ENCODE measurements at regions not wholly inside any gene's neighbourhood (a gene's known extent, or its start where the extent isn't known, plus 50 kb on each side); places are given as distances from the start of the nearest gene placed in this dataset.
"Not testable (repeated sequence)": the region's sequence is repeated elsewhere in the genome, so short reads cannot be mapped to it uniquely, and the experiment has no call there.

DNA sequence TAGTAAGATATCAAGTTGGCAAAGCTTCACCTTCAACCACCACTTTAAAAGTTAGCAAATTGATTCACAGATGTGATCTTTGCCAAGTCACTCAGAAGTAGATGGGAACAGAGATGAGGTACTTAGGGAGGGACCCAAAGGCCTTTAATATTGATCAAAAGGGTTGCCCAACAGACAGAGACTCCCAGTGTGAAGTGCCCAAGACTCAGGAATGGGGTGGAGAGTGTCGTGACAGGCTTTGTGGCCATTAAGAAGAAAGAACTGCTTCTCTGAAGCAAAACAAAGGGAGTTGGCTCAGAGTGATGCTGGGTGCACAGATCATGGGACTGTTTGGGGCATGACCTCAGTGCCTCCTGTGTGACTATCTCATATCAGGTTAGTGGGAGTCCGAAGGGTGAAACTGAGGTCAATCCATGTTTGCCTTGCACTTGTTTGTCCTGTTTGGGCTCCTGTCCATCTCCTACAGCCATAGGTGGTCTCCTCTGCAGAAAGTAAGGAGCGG lies 132.3 kb downstream of the APIP start:
- no peak for ATAC-seq (ENCODE audit: low read depth)
- Histone ChIP-seq H4K5ac (ENCODE audit: low read depth, low read length) (no peak overlapping the region), H2AK5ac (ENCODE audit: low read depth, low read length) (no peak overlapping the region), H3K4me1 (ENCODE audit: control insufficient read depth, insufficient read depth, low read length) (peaks cover 4% of the 10 kb centered on the region; the same call in 1 of the 2 replicates), H4K20me1 (ENCODE audit: insufficient read depth, low read length) (no peaks in the 10 kb centered on the region), H3K4me3 (ENCODE audit: insufficient read depth, low read depth, low read length) (no peak overlapping the region), H2BK120ac (ENCODE audit: low read depth, low read length) (peak overlapping the region; percentile 32; the same call in 1 of the 2 replicates), H4K8ac (ENCODE audit: low read depth in 2 of 2, low read length in 2 of 2) (0 out of 4 replicates have a peak overlapping the region, but pooled peaks of 1 of the 2 experiments have one; percentile 10), H2BK15ac (ENCODE audit: low read depth, low read length) (no peak overlapping the region), H3K56ac (ENCODE audit: extremely low read depth, insufficient read depth, low read length) (no peak overlapping the region), H2AFZ (replicated peaks; ENCODE audit: low read length, poor library complexity) (no peak overlapping the region), H3K4ac (ENCODE audit: low read depth, low read length) (no peak overlapping the region), H3K9me3 (ENCODE audit: control insufficient read depth, insufficient read depth, low read length) (no peaks in the 10 kb centered on the region), H3K9ac (ENCODE audit: low read depth, low read length) (no peak overlapping the region), H3K23ac (ENCODE audit: low read depth, low read length) (no peak overlapping the region), H3K36me3 (ENCODE audit: control insufficient read depth, insufficient read depth, low read length) (no peaks in the 10 kb centered on the region), H3K27ac (ENCODE audit: insufficient read depth, low read length) (no peak overlapping the region), H2BK5ac (ENCODE audit: low read depth, low read length, poor library complexity, severe bottlenecking) (no peak overlapping the region), H3K4me2 (ENCODE audit: low read depth, low read length) (no peak overlapping the region), H2BK20ac (ENCODE audit: low read depth, low read length) (no peak overlapping the region), H2AK9ac (replicated peaks; ENCODE audit: low read depth, low read length, poor library complexity) (no peak overlapping the region), H3K79me1 (ENCODE audit: low read depth in 1 of 2, low read length in 2 of 2) (no peaks in the 10 kb centered on the region), H3K18ac (ENCODE audit: low read depth, low read length) (no peak overlapping the region), H3K14ac (replicated peaks; ENCODE audit: low read depth, low read length) (0 out of 2 replicates have a peak overlapping the region, but pooled peaks have one; percentile 15), H3K27me3 (ENCODE audit: control insufficient read depth, insufficient read depth, low read length) (no peaks in the 10 kb centered on the region), H3K9me1 (ENCODE audit: insufficient read depth, low read length) (peaks cover 4% of the 10 kb centered on the region; the same call in 1 of the 2 replicates), H4K91ac (ENCODE audit: insufficient read depth, low read depth, low read length) (no peak overlapping the region; the same call in 1 of the 2 replicates)
- dilution Hi-C loops (cut with HindIII; ENCODE audit: low sequenced_read_pairs, unreplicated experiment) (no loop called here), in situ Hi-C loops (cut with MboI; ENCODE audit: low sequenced_read_pairs) (no loop called here), intact Hi-C loops (cut with micrococcal nuclease) (no loop called here)
- WGBS, 2 experiments (ENCODE audit: extremely low coverage in 2 of 2, insufficient read length in 1 of 2), result 44% methylated on average over 1 of the region's 3 CpGs; no CpG with 5 or more reads in 1 of the 2 experiments
- ChIA-PET POLR2A (ENCODE audit: unreplicated experiment) (no interaction called here), CTCF (no interaction called here)
- TF ChIP-seq, protein P1, sequence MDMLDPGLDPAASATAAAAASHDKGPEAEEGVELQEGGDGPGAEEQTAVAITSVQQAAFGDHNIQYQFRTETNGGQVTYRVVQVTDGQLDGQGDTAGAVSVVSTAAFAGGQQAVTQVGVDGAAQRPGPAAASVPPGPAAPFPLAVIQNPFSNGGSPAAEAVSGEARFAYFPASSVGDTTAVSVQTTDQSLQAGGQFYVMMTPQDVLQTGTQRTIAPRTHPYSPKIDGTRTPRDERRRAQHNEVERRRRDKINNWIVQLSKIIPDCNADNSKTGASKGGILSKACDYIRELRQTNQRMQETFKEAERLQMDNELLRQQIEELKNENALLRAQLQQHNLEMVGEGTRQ (IDR thresholded peaks at IDR 0.05; ENCODE audit: low read depth, low read length), result no peak
- no TSS peak for BruUV-seq (replicated peaks)
- DNase-seq, result no peak

DNA sequence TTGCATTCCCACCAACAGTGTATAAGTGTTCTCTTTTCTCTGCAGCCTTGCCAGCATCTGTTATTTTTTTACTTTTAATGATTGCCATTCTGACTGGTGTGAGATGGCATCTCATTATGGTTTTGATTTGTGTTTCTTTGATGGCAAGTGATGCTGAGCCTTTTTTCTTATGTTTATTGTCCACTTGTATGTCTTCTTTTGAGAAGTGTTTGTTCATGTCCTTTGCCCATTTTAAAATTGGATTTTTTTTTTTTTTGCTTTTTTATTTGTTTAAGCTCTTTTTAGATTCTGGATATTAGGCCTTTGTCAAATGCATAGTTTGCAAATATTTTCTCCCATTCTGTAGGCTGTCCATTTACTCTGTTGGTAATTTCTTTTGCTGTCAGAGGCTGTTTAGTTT lies 134.4 kb downstream of the APIP start:
- CTCF ChIA-PET; H3K27me3 ChIP-seq (ENCODE audit: control insufficient read depth, insufficient read depth, low read length); H4K5ac ChIP-seq (ENCODE audit: low read depth, low read length); H3K4ac ChIP-seq (ENCODE audit: low read depth, low read length); in situ Hi-C loops (cut with MboI; ENCODE audit: low sequenced_read_pairs); H3K9ac ChIP-seq (ENCODE audit: low read depth, low read length); H4K8ac ChIP-seq (ENCODE audit: low read depth in 2 of 2, low read length in 2 of 2); H3K4me1 ChIP-seq (ENCODE audit: control insufficient read depth, insufficient read depth, low read length); H2BK20ac ChIP-seq (ENCODE audit: low read depth, low read length); DNase-seq; H3K14ac ChIP-seq (replicated peaks; ENCODE audit: low read depth, low read length); H2AK5ac ChIP-seq (ENCODE audit: low read depth, low read length); H3K23ac ChIP-seq (ENCODE audit: low read depth, low read length); H2BK15ac ChIP-seq (ENCODE audit: low read depth, low read length); H3K27ac ChIP-seq (ENCODE audit: insufficient read depth, low read length); H2BK5ac ChIP-seq (ENCODE audit: low read depth, low read length, poor library complexity, severe bottlenecking); H3K9me1 ChIP-seq (ENCODE audit: insufficient read depth, low read length); dilution Hi-C loops (cut with HindIII; ENCODE audit: low sequenced_read_pairs, unreplicated experiment); H3K4me2 ChIP-seq (ENCODE audit: low read depth, low read length); H4K91ac ChIP-seq (ENCODE audit: insufficient read depth, low read depth, low read length); H2AK9ac ChIP-seq (replicated peaks; ENCODE audit: low read depth, low read length, poor library complexity); H3K79me1 ChIP-seq (ENCODE audit: low read depth in 1 of 2, low read length in 2 of 2); H4K20me1 ChIP-seq (ENCODE audit: insufficient read depth, low read length); H3K4me3 ChIP-seq (ENCODE audit: insufficient read depth, low read depth, low read length); H3K36me3 ChIP-seq (ENCODE audit: control insufficient read depth, insufficient read depth, low read length); intact Hi-C loops (cut with micrococcal nuclease); BruUV-seq (replicated peaks); H3K18ac ChIP-seq (ENCODE audit: low read depth, low read length); H3K9me3 ChIP-seq (ENCODE audit: control insufficient read depth, insufficient read depth, low read length); H3K56ac ChIP-seq (ENCODE audit: extremely low read depth, insufficient read depth, low read length); H2BK120ac ChIP-seq (ENCODE audit: low read depth, low read length); POLR2A ChIA-PET (ENCODE audit: unreplicated experiment); ATAC-seq (ENCODE audit: low read depth); H2AFZ ChIP-seq (replicated peaks; ENCODE audit: low read length, poor library complexity): not testable (repeated sequence)
